ENCODE measurements at regions not wholly inside any gene's neighbourhood (a gene's known extent, or its start where the extent isn't known, plus 50 kb on each side); places are given as distances from the start of the nearest gene placed in this dataset.
A peak's percentile ranks its signal among the peaks of the same experiment; 100 is the strongest.

DNA sequence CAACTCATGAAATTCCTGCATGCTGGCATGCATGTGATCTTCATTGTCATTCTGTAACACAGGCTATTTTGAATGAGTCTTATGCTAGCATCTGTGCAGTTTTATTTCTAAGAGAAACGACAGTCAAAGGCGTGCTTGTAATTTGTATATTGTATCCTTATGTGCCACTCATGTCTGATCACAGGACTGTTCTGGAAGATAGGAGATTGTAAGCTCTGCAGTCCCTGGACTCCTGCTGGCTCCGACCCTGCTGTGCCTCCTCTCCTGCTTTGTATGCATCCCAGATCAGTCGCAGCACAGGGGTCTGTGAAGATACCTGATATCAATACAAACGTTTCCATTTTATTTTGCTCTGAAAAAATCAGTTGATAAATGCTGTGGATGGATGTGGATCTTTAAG is 653.1 kb downstream of the LIG4 start:
- intact Hi-C loops (cut with DNase I; ENCODE audit: low total_unique reads), result no loop called here
- Histone ChIP-seq H3K4me1 (peaks cover 0 to 5% (median 0%) of the 10 kb centered on the region in 4 donors), H3K9me3 (no peaks in the 10 kb centered on the region), H3K27ac (no peak overlapping the region), H3K36me3 (no peaks in the 10 kb centered on the region), H3K4me3 (no peak overlapping the region), H3K27me3 (no peaks in the 10 kb centered on the region)
- DNase-seq, result no peak
- WGBS, 5 donors, result 55 to 67% (median 66%) methylated on average over 5 of the region's 5 CpGs
- TF ChIP-seq POLR2A (IDR thresholded peaks at IDR 0.05) (no peak), POLR2AphosphoS5 (IDR thresholded peaks at IDR 0.05) (no peak), EP300 (IDR thresholded peaks at IDR 0.05) (no peak)
- TF ChIP-seq, protein P1, sequence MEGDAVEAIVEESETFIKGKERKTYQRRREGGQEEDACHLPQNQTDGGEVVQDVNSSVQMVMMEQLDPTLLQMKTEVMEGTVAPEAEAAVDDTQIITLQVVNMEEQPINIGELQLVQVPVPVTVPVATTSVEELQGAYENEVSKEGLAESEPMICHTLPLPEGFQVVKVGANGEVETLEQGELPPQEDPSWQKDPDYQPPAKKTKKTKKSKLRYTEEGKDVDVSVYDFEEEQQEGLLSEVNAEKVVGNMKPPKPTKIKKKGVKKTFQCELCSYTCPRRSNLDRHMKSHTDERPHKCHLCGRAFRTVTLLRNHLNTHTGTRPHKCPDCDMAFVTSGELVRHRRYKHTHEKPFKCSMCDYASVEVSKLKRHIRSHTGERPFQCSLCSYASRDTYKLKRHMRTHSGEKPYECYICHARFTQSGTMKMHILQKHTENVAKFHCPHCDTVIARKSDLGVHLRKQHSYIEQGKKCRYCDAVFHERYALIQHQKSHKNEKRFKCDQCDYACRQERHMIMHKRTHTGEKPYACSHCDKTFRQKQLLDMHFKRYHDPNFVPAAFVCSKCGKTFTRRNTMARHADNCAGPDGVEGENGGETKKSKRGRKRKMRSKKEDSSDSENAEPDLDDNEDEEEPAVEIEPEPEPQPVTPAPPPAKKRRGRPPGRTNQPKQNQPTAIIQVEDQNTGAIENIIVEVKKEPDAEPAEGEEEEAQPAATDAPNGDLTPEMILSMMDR (IDR thresholded peaks at IDR 0.05), result no peak

DNA sequence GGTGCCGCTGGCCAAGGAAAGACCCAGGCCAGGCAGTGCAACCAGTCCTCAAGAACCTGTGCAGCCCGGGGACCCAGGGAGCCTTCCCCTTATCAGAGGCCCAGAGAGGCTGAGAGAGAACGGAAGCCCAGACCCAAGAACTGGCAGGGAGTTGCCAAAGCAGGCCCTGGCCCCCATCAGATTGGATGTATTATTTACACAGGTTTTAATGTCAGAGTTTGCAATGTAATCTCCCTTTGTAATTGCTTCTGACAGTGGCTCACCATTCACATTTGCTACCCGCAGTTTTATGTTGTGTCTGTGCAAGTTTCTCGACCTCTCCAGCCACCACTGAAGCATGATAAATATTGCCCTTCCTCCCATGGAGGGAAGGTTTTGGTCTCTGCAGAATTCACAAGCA is 660.9 kb downstream of the LIG4 start:
- intact Hi-C loops (cut with DNase I; ENCODE audit: low total_unique reads), result no loop called here
- Histone ChIP-seq H3K27ac (no peak overlapping the region), H3K36me3 (no peaks in the 10 kb centered on the region), H3K4me3 (no peak overlapping the region), H3K4me1 (no peaks in the 10 kb centered on the region), H3K9me3 (no peaks in the 10 kb centered on the region), H3K27me3 (no peaks in the 10 kb centered on the region)
- WGBS, 5 donors, result 28 to 50% (median 37%) methylated on average over 5 of the region's 5 CpGs
- no peak for DNase-seq
- TF ChIP-seq, protein P1 (IDR thresholded peaks at IDR 0.05), result no peak
- TF ChIP-seq POLR2AphosphoS5 (IDR thresholded peaks at IDR 0.05) (no peak), POLR2A (IDR thresholded peaks at IDR 0.05) (no peak), EP300 (IDR thresholded peaks at IDR 0.05) (no peak)

DNA sequence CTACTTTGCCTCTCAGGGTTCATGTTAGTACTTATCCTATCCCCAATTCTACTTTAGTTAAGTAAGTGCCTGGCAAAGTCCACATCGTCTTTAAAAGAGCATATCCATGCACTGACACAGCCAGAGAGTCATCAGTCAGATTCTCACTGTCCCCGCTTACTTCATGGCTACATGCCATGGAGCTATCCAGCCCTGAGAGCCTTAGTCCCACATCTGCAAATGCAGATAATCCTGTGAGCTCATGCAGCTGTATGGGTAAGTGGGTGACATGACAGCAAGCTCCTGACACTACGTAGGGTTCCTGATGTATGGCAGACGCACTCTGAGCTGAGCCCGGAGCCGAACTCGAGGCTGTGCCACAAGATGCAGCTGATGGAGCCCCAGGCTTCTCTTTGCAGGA is 661.5 kb downstream of the LIG4 start:
- 62 to 80% (median 73%) methylated on average over 7 of the region's 7 CpGs for WGBS, 5 donors
- Histone ChIP-seq H3K4me3 (no peak overlapping the region), H3K27ac (no peak overlapping the region), H3K27me3 (no peaks in the 10 kb centered on the region), H3K4me1 (no peaks in the 10 kb centered on the region), H3K9me3 (no peaks in the 10 kb centered on the region), H3K36me3 (no peaks in the 10 kb centered on the region)
- TF ChIP-seq POLR2A (IDR thresholded peaks at IDR 0.05), result no peak
- TF ChIP-seq EP300 (IDR thresholded peaks at IDR 0.05), result no peak
- TF ChIP-seq, protein P1 (IDR thresholded peaks at IDR 0.05), result no peak
- TF ChIP-seq POLR2AphosphoS5 (IDR thresholded peaks at IDR 0.05), result no peak
- peak in 1 of 2 donors; percentile 15 for DNase-seq
- intact Hi-C loops (cut with DNase I; ENCODE audit: low total_unique reads), result no loop called here

DNA sequence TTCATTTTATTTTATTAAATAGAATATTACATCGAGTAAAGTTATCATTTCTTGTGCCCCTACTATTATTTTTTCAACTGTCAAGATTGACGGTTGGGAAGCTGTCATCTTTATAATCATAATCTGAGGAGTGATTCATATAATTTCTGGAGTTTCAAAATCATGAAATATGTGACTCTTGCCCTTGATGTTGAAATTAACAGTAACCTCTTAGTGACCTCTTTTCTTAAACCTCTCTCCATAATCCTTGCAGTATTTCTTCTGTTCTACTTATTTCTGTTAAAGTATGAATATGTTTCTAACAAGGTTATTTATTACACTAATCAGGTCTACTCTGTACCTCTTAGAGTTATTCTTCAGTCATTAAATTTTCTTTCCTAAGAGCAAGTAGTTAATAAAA is 663.8 kb downstream of the LIG4 start:
- WGBS, 5 donors, result 59 to 88% (median 84%) methylated on average over 2 of the region's 2 CpGs
- TF ChIP-seq, protein P1 (IDR thresholded peaks at IDR 0.05), result no peak
- TF ChIP-seq POLR2AphosphoS5 (IDR thresholded peaks at IDR 0.05) (no peak), EP300 (IDR thresholded peaks at IDR 0.05) (no peak), POLR2A (IDR thresholded peaks at IDR 0.05) (no peak)
- no peaks in the 10 kb centered on the region for H3K36me3 ChIP-seq
- DNase-seq, result no peak
- H3K4me3 ChIP-seq, result no peak overlapping the region
- H3K27ac ChIP-seq, result no peak overlapping the region
- intact Hi-C loops (cut with DNase I; ENCODE audit: low total_unique reads), result no loop called here
- H3K9me3 ChIP-seq, result no peaks in the 10 kb centered on the region
- H3K4me1 ChIP-seq, result no peaks in the 10 kb centered on the region
- H3K27me3 ChIP-seq, result no peaks in the 10 kb centered on the region
